GM03348 (cell line): ENCODE measurements at regions not wholly inside any gene's neighbourhood (a gene's known extent, or its start where the extent isn't known, plus 50 kb on each side); places are given as distances from the start of the nearest gene placed in this dataset.
"Not testable (repeated sequence)": the region's sequence is repeated elsewhere in the genome, so short reads cannot be mapped to it uniquely, and the experiment has no call there.

Experiments
- DNase-seq: peaks from one replicate; pipeline ENCODE4 v3.0.0; 2012; ENCODE audit warnings: low spot score

GRCh38 chr13:100811928-100812327 is 137.3 kb upstream of the TMTC4 start:
- no peak for DNase-seq

GRCh38 chr13:100811024-100811865 is 136.7 kb upstream of the TMTC4 start:
- no peak for DNase-seq

- DNase-seq: no peak
Measured at GRCh38 chr13:100810481-100810880, 135.9 kb upstream of the TMTC4 start.

GRCh38 chr13:100809856-100810255 is 135.3 kb upstream of the TMTC4 start:
- no peak for DNase-seq

- DNase-seq: no peak
Measured at GRCh38 chr13:100809129-100809390, 134.5 kb upstream of the TMTC4 start.

- DNase-seq: no peak
Measured at GRCh38 chr13:100808330-100809128, 133.9 kb upstream of the TMTC4 start.

GRCh38 chr13:100803091-100803490 is 128.5 kb upstream of the TMTC4 start:
- DNase-seq: no peak

GRCh38 chr13:100800283-100800875 is 125.8 kb upstream of the TMTC4 start:
- no peak for DNase-seq

GRCh38 chr13:100798739-100799361 is 124.3 kb upstream of the TMTC4 start:
- no peak for DNase-seq

GRCh38 chr13:100797921-100798320 is 123.3 kb upstream of the TMTC4 start:
- DNase-seq: no peak

GRCh38 chr13:100796463-100796862 is 121.9 kb upstream of the TMTC4 start:
- no peak for DNase-seq

GRCh38 chr13:100794575-100794974 is 120.0 kb upstream of the TMTC4 start:
- DNase-seq: no peak

GRCh38 chr13:100790405-100790804 is 115.8 kb upstream of the TMTC4 start:
- no peak for DNase-seq

- DNase-seq: no peak
Measured at GRCh38 chr13:100789968-100790367, 115.4 kb upstream of the TMTC4 start.

- no peak for DNase-seq
Measured at GRCh38 chr13:100789481-100789880, 114.9 kb upstream of the TMTC4 start.

GRCh38 chr13:100789025-100789424 is 114.4 kb upstream of the TMTC4 start:
- no peak for DNase-seq

- DNase-seq: no peak
Measured at GRCh38 chr13:100788540-100788939, 113.9 kb upstream of the TMTC4 start.

GRCh38 chr13:100787899-100788298 is 113.3 kb upstream of the TMTC4 start:
- DNase-seq: no peak

- DNase-seq: not testable (repeated sequence)
Measured at GRCh38 chr13:100776686-100777085, 102.1 kb upstream of the TMTC4 start.

- no peak for DNase-seq
Measured at GRCh38 chr13:100773923-100774663, 99.5 kb upstream of the TMTC4 start.

GRCh38 chr13:100773429-100773828 is 98.8 kb upstream of the TMTC4 start:
- DNase-seq: no peak

GRCh38 chr13:100767192-100767591 is 92.6 kb upstream of the TMTC4 start:
- DNase-seq: no peak
